ENCODE measurements at regions not wholly inside any gene's neighbourhood (a gene's known extent, or its start where the extent isn't known, plus 50 kb on each side); places are given as distances from the start of the nearest gene placed in this dataset.

DNA sequence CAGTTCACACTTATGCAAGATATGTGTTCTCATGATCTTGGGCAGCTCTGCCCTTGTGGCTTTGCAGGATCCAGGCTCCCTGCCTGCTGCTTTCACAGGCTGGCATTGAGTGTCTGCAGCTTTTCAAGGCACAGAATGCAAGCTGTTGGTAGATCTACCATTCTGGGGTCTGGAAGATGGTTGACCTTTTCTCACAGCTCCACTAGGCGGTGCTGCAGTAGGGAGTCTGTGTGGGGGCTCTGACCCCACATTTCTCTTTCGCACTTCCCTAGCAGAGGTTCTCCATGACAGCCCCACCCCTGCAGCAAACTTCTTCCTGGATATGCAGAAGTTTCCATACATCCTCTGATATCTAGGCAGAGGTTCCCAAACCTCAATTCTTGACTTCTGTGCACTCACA, 500.5 kb downstream of the BRINP3 start:
- H3K27ac ChIP-seq (ENCODE audit: poor library complexity, severe bottlenecking), result no peak overlapping the region
- H3K27me3 ChIP-seq (ENCODE audit: insufficient read depth, poor library complexity, severe bottlenecking), result no peaks in the 10 kb centered on the region
- no peak for DNase-seq (ENCODE audit: low spot score)
- peaks cover 6% of the 10 kb centered on the region for H3K9me3 ChIP-seq (ENCODE audit: severe bottlenecking)
- H3K4me1 ChIP-seq (ENCODE audit: insufficient read depth, poor library complexity, severe bottlenecking), result no peaks in the 10 kb centered on the region
- ATAC-seq (ENCODE audit: low read depth), result no peak
- TF ChIP-seq, protein P1, sequence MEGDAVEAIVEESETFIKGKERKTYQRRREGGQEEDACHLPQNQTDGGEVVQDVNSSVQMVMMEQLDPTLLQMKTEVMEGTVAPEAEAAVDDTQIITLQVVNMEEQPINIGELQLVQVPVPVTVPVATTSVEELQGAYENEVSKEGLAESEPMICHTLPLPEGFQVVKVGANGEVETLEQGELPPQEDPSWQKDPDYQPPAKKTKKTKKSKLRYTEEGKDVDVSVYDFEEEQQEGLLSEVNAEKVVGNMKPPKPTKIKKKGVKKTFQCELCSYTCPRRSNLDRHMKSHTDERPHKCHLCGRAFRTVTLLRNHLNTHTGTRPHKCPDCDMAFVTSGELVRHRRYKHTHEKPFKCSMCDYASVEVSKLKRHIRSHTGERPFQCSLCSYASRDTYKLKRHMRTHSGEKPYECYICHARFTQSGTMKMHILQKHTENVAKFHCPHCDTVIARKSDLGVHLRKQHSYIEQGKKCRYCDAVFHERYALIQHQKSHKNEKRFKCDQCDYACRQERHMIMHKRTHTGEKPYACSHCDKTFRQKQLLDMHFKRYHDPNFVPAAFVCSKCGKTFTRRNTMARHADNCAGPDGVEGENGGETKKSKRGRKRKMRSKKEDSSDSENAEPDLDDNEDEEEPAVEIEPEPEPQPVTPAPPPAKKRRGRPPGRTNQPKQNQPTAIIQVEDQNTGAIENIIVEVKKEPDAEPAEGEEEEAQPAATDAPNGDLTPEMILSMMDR (IDR thresholded peaks at IDR 0.05; ENCODE audit: poor library complexity, severe bottlenecking), result no peak
- no peak overlapping the region for H3K4me3 ChIP-seq (ENCODE audit: severe bottlenecking)
- no peaks in the 10 kb centered on the region for H3K36me3 ChIP-seq (ENCODE audit: low read depth)

- TF ChIP-seq, protein P1 (IDR thresholded peaks at IDR 0.05; ENCODE audit: poor library complexity, severe bottlenecking), result no peak
- H3K9me3 ChIP-seq (ENCODE audit: severe bottlenecking), result no peaks in the 10 kb centered on the region
- no peaks in the 10 kb centered on the region for H3K27me3 ChIP-seq (ENCODE audit: insufficient read depth, poor library complexity, severe bottlenecking)
- H3K36me3 ChIP-seq (ENCODE audit: low read depth), result no peaks in the 10 kb centered on the region
- no peaks in the 10 kb centered on the region for H3K4me1 ChIP-seq (ENCODE audit: insufficient read depth, poor library complexity, severe bottlenecking)
- H3K27ac ChIP-seq (ENCODE audit: poor library complexity, severe bottlenecking), result no peak overlapping the region
- ATAC-seq (ENCODE audit: low read depth) (no peak), DNase-seq (ENCODE audit: low spot score) (no peak)
- no peak overlapping the region for H3K4me3 ChIP-seq (ENCODE audit: severe bottlenecking)
These were observed 494.3 kb downstream of the BRINP3 start for GRCh38 chr1:189983166-189983890.

DNA sequence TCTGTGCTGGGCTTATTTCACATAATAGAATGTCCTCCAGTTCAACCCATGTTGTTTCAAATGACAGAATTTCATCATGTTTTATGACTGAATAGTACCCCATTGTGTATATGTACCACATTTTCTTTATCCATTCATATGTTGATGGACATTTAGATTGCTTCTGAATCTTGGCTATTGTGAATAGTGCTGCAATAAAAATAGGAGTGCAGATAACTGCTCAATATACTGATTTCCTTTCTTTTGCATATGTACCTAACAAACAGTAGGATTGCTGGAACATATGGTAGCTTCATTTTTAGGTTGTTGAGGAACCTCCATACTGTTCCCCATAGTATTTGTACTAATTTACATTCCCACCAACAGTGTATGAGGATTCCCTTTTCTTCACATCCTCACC, 491.1 kb downstream of the BRINP3 start:
- no peak for ATAC-seq (ENCODE audit: low read depth)
- Histone ChIP-seq H3K4me1 (ENCODE audit: insufficient read depth, poor library complexity, severe bottlenecking) (no peaks in the 10 kb centered on the region), H3K27me3 (ENCODE audit: insufficient read depth, poor library complexity, severe bottlenecking) (no peaks in the 10 kb centered on the region), H3K27ac (ENCODE audit: poor library complexity, severe bottlenecking) (no peak overlapping the region), H3K9me3 (ENCODE audit: severe bottlenecking) (no peaks in the 10 kb centered on the region), H3K4me3 (ENCODE audit: severe bottlenecking) (no peak overlapping the region), H3K36me3 (ENCODE audit: low read depth) (no peaks in the 10 kb centered on the region)
- TF ChIP-seq, protein P1 (IDR thresholded peaks at IDR 0.05; ENCODE audit: poor library complexity, severe bottlenecking), result no peak
- DNase-seq (ENCODE audit: low spot score), result no peak

DNA sequence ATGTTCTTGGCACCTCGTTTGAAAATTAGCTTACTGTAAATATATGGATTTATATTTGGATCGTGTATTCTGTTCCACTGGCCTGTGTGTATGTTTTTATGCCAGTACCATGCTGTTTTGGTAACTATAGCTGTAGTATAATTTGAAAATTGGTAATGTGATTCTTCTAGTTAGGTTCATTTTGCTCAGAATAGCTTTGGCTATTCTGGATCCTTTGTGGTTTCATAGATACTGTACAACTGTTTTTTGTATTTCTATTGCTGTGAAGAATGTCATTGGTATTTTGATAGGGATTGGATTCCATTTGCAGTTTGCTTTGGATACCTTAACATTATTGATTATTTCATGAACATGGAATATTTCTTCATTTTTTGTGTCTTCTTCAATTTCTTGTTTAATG, 490.2 kb downstream of the BRINP3 start:
- H3K27ac ChIP-seq (ENCODE audit: poor library complexity, severe bottlenecking), result no peak overlapping the region
- TF ChIP-seq, protein P1 (IDR thresholded peaks at IDR 0.05; ENCODE audit: poor library complexity, severe bottlenecking), result no peak
- no peak overlapping the region for H3K4me3 ChIP-seq (ENCODE audit: severe bottlenecking)
- ATAC-seq (ENCODE audit: low read depth) (no peak), DNase-seq (ENCODE audit: low spot score) (no peak)
- H3K27me3 ChIP-seq (ENCODE audit: insufficient read depth, poor library complexity, severe bottlenecking), result no peaks in the 10 kb centered on the region
- no peaks in the 10 kb centered on the region for H3K9me3 ChIP-seq (ENCODE audit: severe bottlenecking)
- H3K36me3 ChIP-seq (ENCODE audit: low read depth), result no peaks in the 10 kb centered on the region
- no peaks in the 10 kb centered on the region for H3K4me1 ChIP-seq (ENCODE audit: insufficient read depth, poor library complexity, severe bottlenecking)

GRCh38 chr1:189992856-189993255, 484.8 kb downstream of the BRINP3 start:
- no peak for ATAC-seq (ENCODE audit: low read depth)
- H3K4me1 ChIP-seq (ENCODE audit: insufficient read depth, poor library complexity, severe bottlenecking), result no peaks in the 10 kb centered on the region
- TF ChIP-seq, protein P1 (IDR thresholded peaks at IDR 0.05; ENCODE audit: poor library complexity, severe bottlenecking), result no peak
- H3K36me3 ChIP-seq (ENCODE audit: low read depth), result no peaks in the 10 kb centered on the region
- no peak for DNase-seq (ENCODE audit: low spot score)
- no peak overlapping the region for H3K27ac ChIP-seq (ENCODE audit: poor library complexity, severe bottlenecking)
- no peak overlapping the region for H3K4me3 ChIP-seq (ENCODE audit: severe bottlenecking)
- no peaks in the 10 kb centered on the region for H3K27me3 ChIP-seq (ENCODE audit: insufficient read depth, poor library complexity, severe bottlenecking)
- H3K9me3 ChIP-seq (ENCODE audit: severe bottlenecking), result no peaks in the 10 kb centered on the region
